Tibial nerve (tissue), 4 donors: ENCODE measurements at regions not wholly inside any gene's neighbourhood (a gene's known extent, or its start where the extent isn't known, plus 50 kb on each side); places are given as distances from the start of the nearest gene placed in this dataset.

Experiments used
- CTCF ChIP-seq, 5 experiments: fragments of 200-600 bp in 3 of 5; fragments of 450-650 bp in 2 of 5; sonication (generic) in 3 of 5; IDR thresholded peaks; one replicate each; pipeline ENCODE4 v1.5.1; 2016 to 2019; ENCODE audit warnings: antibody characterized with exemption in 5 of 5, mild to moderate bottlenecking in 3 of 5, moderate library complexity in 2 of 5
- EP300 ChIP-seq, 2 donors: sonication (generic); formaldehyde crosslinking; IDR thresholded peaks; one replicate each; pipeline ENCODE4 v1.6.1; 2017; ENCODE audit warnings: antibody characterized with exemption in 2 of 2, mild to moderate bottlenecking in 1 of 2
- POLR2A ChIP-seq, 2 donors: fragments of 450-650 bp; IDR thresholded peaks; one replicate each; pipeline ENCODE4 v1.6.1; 2017; ENCODE audit warnings: antibody characterized with exemption in 2 of 2, mild to moderate bottlenecking in 2 of 2, moderate library complexity in 2 of 2

DNA sequence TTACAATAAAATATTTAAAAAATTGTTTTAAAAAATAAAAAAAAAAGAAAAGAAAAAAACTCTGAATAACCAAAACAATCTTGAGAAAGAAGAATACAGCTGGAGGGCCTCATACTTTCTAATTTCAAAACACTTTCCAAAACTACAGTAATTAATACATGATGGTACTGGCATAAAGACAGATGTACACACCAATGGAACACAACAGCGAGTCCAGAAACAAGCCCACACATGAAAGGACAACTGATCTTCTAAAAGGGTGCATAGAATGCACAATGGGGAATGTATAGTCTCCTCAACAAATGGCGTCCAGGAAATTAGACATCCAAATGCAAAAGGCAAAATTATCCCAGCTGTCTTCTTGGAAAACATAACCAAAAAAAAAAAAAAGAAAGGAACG is 99.6 kb downstream of the LURAP1L start:
- no peak for TF ChIP-seq EP300 (IDR thresholded peaks at IDR 0.05)
- no peak for TF ChIP-seq CTCF (IDR thresholded peaks at IDR 0.05)
- TF ChIP-seq POLR2A (IDR thresholded peaks at IDR 0.05): no peak
